Parathyroid adenoma (tissue), 2 donors: ENCODE measurements at regions not wholly inside any gene's neighbourhood (a gene's known extent, or its start where the extent isn't known, plus 50 kb on each side); places are given as distances from the start of the nearest gene placed in this dataset.

Source experiments
- H2AFZ ChIP-seq: fragments of 300-600 bp; sonication (generic); one replicate; pipeline ENCODE4 v1.7.0; 2017; ENCODE audit warnings: antibody characterized with exemption, mild to moderate bottlenecking
- H3K27ac ChIP-seq: fragments of 300-600 bp; sonication (generic); one replicate; pipeline ENCODE4 v1.7.0; 2017
- H3K27me3 ChIP-seq: fragments of 300-600 bp; sonication (generic); one replicate; pipeline ENCODE4 v1.7.0; 2017; ENCODE audit warnings: low read length; ENCODE audit not compliant: control insufficient read depth, insufficient read depth
- H3K36me3 ChIP-seq: fragments of 300-600 bp; sonication (generic); one replicate; pipeline ENCODE4 v1.7.0; 2017; ENCODE audit warnings: low read length; ENCODE audit not compliant: control insufficient read depth, insufficient read depth
- H3K4me1 ChIP-seq: fragments of 300-600 bp; sonication (generic); one replicate; pipeline ENCODE4 v1.7.0; 2017; ENCODE audit warnings: control low read depth
- H3K4me2 ChIP-seq: fragments of 300-600 bp; sonication (generic); one replicate; pipeline ENCODE4 v1.7.0; 2017; ENCODE audit warnings: low read length
- H3K4me3 ChIP-seq: fragments of 300-600 bp; sonication (generic); one replicate; pipeline ENCODE4 v1.7.0; 2017; ENCODE audit warnings: low read depth, low read length
- H3K79me2 ChIP-seq: fragments of 300-600 bp; sonication (generic); one replicate; pipeline ENCODE4 v1.7.0; 2017; ENCODE audit warnings: control low read depth
- H3K9ac ChIP-seq: fragments of 300-600 bp; sonication (generic); one replicate; pipeline ENCODE4 v1.7.0; 2017; ENCODE audit warnings: mild to moderate bottlenecking
- H3K9me3 ChIP-seq: fragments of 300-600 bp; sonication (generic); one replicate; pipeline ENCODE4 v1.7.0; 2017; ENCODE audit warnings: low read length; ENCODE audit not compliant: control insufficient read depth
- CTCF ChIP-seq: fragments of 300-600 bp; sonication (generic); IDR thresholded peaks from one replicate; pipeline ENCODE4 v1.7.0; 2017; ENCODE audit warnings: antibody characterized with exemption, mild to moderate bottlenecking
- donor health status: primary hyperparathyroidism.

- H3K79me2 ChIP-seq = no peaks in the 10 kb centered on the region
- H3K4me3 ChIP-seq = no peak overlapping the region
- H3K4me1 ChIP-seq = no peaks in the 10 kb centered on the region
- no peaks in the 10 kb centered on the region for H3K36me3 ChIP-seq
- no peak overlapping the region for H2AFZ ChIP-seq
- H3K9ac ChIP-seq = no peak overlapping the region
- H3K27me3 ChIP-seq = no peaks in the 10 kb centered on the region
- no peak overlapping the region for H3K27ac ChIP-seq
- no peaks in the 10 kb centered on the region for H3K9me3 ChIP-seq
- no peak for TF ChIP-seq CTCF
- H3K4me2 ChIP-seq = no peak overlapping the region
Measured at GRCh38 chr7:35549781-35550180, 145.2 kb downstream of the HERPUD2 start.

- Histone ChIP-seq H3K79me2 (no peaks in the 10 kb centered on the region), H3K4me1 (no peaks in the 10 kb centered on the region), H3K9me3 (no peaks in the 10 kb centered on the region), H3K27me3 (no peaks in the 10 kb centered on the region), H2AFZ (no peak overlapping the region), H3K36me3 (no peaks in the 10 kb centered on the region), H3K27ac (no peak overlapping the region), H3K4me3 (no peak overlapping the region), H3K4me2 (no peak overlapping the region), H3K9ac (no peak overlapping the region)
- TF ChIP-seq CTCF = no peak
Measured at GRCh38 chr7:35548291-35548690, 146.6 kb downstream of the HERPUD2 start.

GRCh38 chr7:35546691-35547429, 148.1 kb downstream of the HERPUD2 start:
- H3K79me2 ChIP-seq = no peaks in the 10 kb centered on the region
- no peak overlapping the region for H3K27ac ChIP-seq
- H3K9ac ChIP-seq = no peak overlapping the region
- TF ChIP-seq CTCF = no peak
- no peak overlapping the region for H2AFZ ChIP-seq
- H3K4me1 ChIP-seq = no peaks in the 10 kb centered on the region
- H3K36me3 ChIP-seq = no peaks in the 10 kb centered on the region
- no peak overlapping the region for H3K4me3 ChIP-seq
- H3K4me2 ChIP-seq = no peak overlapping the region
- H3K27me3 ChIP-seq = no peaks in the 10 kb centered on the region
- H3K9me3 ChIP-seq = no peaks in the 10 kb centered on the region

GRCh38 chr7:35545831-35546230, 149.1 kb downstream of the HERPUD2 start:
- Histone ChIP-seq H3K4me3 (no peak overlapping the region), H3K4me2 (no peak overlapping the region), H3K36me3 (no peaks in the 10 kb centered on the region), H3K27me3 (no peaks in the 10 kb centered on the region), H3K27ac (no peak overlapping the region), H3K9me3 (no peaks in the 10 kb centered on the region), H3K79me2 (no peaks in the 10 kb centered on the region), H3K4me1 (no peaks in the 10 kb centered on the region), H3K9ac (no peak overlapping the region), H2AFZ (no peak overlapping the region)
- no peak for TF ChIP-seq CTCF
